ENCODE measurements at regions not wholly inside any gene's neighbourhood (a gene's known extent, or its start where the extent isn't known, plus 50 kb on each side); places are given as distances from the start of the nearest gene placed in this dataset.
"Not testable (repeated sequence)": the region's sequence is repeated elsewhere in the genome, so short reads cannot be mapped to it uniquely, and the experiment has no call there.

DNA sequence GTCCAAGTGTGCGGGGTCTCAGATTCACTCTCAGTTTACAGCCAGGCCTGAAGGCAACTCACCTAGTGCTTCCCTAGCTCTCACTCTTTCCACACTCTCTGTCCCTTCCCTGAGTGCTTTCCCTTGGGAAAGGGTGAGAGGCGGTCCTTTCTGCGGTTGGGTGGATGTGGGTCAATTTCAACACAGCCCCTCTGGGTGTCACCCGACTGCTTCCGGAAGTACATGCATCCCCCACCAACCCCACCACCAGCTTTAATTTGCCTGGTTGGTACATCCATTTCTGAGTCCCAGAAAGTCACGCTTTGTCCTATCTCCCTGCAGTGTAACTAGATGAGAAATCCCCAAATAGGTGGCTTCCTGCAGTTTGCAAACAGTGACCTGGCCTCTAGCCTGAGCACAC is 307.3 kb upstream of the MEIS1 start:
- intact Hi-C loops (cut with micrococcal nuclease): no loop called here
- DNase-seq: no peak
- no peak for ATAC-seq

DNA sequence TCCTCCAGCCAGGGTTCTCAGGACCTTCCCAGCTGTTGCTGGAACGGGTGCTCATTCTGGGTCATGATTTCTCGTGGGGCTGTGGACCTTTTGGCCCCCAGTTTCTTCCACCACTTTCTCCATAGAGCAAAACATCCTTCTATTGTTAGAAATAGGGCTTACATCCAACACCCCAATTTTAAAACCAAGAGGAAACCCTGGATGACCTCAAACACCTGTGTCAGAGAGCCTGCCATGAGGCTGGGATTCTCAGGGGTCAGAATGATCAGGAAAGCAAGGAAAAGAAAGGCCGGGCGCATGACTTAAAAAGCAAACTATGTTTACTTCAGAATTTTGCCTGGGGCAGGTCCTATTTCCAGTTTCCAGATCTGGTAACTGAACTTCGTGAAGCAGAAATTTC is 307.9 kb upstream of the MEIS1 start:
- intact Hi-C loops (cut with micrococcal nuclease): no loop called here
- ATAC-seq (peak; percentile 37), DNase-seq (no peak)

DNA sequence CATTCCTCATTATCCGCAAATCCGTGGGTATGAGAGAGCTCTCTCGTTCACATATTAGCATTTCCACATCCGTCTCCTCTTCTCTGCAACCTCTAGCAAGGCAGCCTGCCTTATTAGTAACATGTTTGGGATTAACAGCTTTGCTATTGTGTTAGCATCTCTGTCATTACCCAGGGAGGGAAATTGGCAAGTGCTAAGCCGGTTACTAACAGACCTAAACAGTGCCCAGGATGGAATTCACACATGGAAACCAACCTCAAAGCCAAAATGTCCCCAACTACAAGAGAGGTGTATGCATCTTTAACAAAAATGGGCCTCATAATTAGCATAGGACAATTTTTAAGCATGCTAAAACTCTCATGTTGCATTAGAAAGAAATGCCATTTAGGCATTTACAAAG is 309.0 kb upstream of the MEIS1 start:
- DNase-seq: no peak
- intact Hi-C loops (cut with micrococcal nuclease): no loop called here
- ATAC-seq: no peak

DNA sequence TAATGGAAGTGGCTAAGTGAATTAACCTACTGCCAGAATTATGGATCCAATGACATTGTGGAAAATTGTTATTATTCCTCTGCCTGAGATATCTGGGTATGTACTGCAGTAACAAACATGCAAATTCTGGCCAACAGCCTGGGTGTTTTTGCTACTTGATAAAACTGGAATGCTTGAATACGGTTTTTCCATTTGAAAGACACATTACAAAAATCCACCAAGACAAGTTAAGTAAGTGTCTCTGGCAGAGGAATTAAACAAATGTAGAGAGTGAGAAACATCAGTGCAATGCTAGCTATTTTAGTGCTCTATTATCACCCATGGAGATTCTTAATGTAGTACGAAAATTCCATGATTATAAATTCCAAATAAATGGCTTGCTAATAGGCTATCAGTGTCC is 312.4 kb upstream of the MEIS1 start:
- ATAC-seq (no peak), DNase-seq (no peak)
- intact Hi-C loops (cut with micrococcal nuclease): no loop called here

DNA sequence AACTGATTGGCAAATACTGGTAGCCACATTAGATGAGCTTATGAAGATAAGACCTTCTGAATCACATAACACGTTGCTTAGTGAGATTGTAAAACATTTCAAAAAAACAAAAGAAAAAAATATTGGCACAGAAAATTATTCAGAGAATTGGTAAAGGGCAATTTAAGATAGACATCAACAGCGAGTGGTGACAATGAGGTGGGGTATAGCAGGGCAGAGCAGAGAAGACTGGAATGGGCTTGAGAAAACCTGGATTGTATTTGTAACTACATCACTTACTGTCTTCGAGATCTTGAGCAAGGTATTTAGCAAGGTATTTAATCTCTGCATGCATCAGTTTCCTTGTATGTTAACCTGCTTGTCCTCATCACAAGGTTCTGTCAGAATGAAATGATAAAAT is 313.0 kb upstream of the MEIS1 start:
- DNase-seq (no peak), ATAC-seq (no peak)
- intact Hi-C loops (cut with micrococcal nuclease): no loop called here

DNA sequence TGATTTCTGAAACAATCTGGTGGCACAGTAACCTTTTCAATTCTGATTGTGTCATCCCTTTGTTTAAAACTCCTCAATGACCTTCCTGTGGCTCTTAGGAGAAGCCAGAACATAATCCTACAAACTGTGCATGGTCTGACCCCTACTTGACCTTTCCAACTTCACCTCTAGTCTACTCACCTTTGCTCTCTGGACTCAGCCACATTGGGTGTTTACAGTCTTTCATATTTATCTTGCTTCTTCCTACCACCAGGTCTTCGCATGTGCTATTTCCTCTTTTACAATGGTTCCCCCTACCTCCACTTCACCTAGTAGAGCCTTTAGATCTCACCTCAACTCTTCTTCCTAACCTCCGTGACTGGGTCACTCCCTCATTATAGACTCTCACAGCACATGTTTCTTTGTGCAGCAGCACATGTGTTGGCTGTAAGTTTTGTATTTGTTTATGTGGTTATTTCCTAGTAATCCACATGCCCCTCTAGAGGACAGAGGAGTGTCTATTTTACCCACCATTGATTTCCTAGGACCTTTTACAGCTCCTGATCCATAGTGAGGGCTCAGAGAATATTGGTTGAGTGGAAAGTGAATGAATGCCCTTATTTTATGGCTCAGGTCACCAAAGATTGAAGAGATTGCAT is 320.8 kb upstream of the MEIS1 start:
- DNase-seq (no peak), ATAC-seq (no peak)
- intact Hi-C loops (cut with micrococcal nuclease): no loop called here

DNA sequence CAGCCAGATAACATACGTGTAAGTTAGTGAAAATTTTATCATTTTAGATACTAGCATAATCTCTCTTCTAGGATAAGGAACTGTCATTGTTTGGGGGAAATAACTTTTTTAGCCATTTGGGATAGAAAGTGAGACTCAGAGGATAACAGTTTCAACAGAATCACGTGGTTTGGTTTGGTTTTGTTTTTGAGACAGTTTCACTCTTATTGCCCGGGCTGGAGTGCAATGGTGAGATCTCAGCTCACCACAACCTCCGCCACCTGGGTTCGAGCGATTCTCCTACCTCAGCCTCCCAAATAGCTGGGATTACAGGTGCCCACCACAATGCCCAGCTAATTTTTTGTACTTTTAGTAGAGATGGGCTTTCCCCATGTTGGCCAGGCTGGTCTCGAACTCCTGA is 323.2 kb upstream of the MEIS1 start:
- no peak for DNase-seq
- ATAC-seq: no peak
- intact Hi-C loops (cut with micrococcal nuclease): no loop called here

DNA sequence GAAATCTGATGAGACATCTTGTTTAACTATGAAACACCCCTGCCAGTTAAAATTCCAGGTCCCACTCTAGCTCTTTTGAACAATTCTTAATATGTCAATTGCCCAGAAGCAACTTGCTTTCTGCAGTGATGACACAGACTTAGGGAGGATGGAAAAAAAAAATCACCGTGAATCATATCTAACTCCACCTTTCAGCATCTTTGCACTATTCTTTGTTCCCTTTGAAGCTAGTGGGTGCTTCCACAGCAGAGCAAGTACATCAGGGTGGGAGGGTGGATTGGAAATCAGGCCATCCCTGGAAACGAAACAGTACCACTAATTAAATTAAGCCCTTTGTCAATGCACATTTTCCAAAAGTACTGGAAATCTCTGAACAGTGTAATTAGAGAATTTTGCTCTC is 324.3 kb upstream of the MEIS1 start:
- intact Hi-C loops (cut with micrococcal nuclease): no loop called here
- DNase-seq (no peak), ATAC-seq (no peak)

DNA sequence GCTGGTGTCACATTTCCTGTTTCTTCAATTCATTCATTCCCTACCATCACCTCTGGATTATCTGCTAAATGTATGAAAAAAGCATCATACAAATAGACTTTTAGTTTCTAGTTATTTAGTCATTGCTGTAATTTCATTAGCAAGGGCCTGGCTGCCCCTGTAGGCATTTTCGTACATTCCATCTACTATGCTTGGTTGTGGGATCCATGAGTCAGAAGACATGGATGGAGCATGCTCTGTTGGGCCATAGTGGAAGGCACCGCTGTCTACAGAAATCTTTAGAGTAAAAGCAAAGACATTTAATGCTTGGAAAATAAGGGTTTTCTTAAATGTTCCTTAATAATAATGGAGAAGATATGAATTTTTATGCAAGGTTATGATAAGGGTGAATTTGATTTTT is 324.8 kb upstream of the MEIS1 start:
- intact Hi-C loops (cut with micrococcal nuclease): no loop called here
- DNase-seq (no peak), ATAC-seq (no peak)

DNA sequence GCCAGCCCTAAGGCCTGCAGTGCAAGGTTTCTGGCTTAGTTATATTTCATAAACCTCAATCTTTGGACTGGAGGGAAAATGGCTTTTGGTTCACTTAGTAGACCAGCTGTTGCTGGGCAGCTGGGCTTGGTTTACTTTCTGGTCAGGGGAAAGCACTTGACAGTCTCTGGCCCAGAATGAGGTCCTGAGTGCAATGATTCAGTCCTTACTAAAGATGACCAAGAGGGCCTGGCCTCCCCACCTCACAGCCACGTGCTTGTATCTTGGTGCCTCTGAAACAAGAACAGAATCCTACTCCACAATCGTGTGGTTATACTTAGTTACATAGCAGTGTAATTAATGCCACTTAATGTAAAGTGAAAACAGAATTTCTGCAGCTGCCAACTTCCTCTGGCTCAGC is 325.5 kb upstream of the MEIS1 start:
- DNase-seq: no peak
- no peak for ATAC-seq
- intact Hi-C loops (cut with micrococcal nuclease): no loop called here

DNA sequence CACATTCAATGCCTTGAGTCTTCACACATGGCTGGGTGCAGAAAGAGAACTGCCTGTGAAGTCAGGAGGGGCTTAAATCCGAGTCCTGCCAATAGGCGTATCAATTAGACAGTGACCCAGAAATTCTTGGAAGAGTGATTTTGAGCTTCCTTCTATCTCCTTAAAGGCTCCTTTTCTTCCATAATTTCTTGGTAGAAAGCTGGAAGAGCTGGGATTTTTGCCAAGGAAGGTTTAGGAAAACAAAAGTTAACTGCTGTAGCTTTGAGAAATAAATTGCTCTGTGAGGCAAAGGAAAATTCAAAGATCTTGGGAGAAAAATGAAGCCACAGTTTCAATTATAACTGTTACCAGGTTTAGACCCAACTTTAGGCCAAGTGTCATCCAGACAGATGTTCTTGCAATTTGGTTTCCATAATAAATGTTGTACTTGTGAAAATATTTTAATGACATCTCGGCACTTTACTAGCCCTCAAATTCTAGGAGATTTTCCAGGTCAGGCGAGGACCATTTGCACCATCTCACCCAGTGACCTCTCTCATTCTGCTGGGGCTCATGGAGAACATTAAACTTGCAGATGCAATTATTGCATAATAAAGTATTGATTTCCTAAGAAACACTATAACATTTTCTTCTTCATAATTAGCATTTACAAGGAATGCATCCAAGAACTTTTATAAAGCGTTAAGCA is 329.7 kb upstream of the MEIS1 start:
- peak; percentile 45 for ATAC-seq
- no peak for DNase-seq
- intact Hi-C loops (cut with micrococcal nuclease): no loop called here

DNA sequence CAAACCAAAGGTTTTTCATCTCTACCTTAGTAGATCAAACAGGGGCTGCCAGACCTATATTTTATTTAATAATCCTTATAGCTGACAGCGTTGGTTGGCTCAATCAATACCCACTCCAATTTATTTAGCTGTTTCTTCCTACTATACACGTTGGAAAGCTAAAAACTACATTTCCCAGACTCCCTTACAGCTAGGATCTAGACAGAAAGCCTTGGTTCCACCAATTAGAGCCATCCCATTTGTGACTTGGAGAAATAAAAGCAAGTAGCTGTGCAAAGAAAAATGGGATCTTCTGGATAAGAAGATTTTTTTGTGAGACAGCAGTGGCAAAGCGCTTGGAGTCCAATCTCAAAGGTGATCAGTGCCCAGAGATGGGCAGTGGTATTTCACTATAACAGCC is 331.3 kb upstream of the MEIS1 start:
- intact Hi-C loops (cut with micrococcal nuclease): no loop called here
- ATAC-seq: no peak

DNA sequence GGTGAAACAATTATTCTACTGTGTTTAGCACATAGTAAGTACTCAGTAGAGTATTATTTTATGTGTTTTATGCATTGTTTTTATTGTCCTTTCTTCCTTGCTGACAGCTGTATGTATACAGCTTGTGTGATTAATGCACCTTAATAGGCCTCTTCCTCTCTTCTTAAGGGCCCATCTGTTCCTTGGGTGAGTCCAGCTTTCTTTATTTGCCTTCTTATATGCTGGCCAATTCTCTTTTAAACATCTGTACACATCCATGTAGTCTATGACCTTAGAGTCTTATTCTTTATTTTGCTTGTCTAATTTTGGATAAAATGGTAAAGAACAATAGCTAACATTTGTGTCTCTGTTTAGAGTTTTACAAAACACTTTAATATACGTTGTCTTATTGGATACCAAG is 333.7 kb upstream of the MEIS1 start:
- intact Hi-C loops (cut with micrococcal nuclease): no loop called here
- ATAC-seq (no peak), DNase-seq (no peak)

More for the DNA sequence above, 331.3 kb upstream of the MEIS1 start:
- no peak for DNase-seq

DNA sequence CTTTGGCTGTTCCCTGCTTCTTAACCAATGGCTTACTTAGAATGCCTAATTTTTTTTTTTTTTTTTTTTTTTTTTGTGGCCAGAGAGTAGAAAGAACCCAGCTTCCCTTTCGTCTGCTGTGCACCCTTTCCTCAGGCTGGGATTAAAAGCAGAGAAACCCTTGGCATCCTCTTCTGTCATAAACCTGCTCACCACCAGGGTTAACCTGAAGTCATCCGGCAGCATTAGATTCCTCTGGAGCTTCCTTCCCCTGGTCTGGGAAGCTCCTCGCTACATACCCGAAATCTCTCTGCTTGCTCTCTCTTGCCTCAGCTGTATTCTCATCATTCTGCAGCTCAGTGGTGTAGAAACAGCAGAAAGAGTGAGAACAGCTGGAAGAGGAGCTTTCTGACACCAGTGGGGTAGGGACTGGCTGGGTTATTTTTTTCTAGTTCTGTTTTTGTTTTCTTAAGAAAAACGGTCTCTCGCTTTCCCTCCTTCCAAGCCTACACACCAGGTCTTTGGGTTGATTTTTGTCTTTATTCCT is 339.0 kb upstream of the MEIS1 start:
- no peak for DNase-seq
- intact Hi-C loops (cut with micrococcal nuclease): no loop called here
- no peak for ATAC-seq

DNA sequence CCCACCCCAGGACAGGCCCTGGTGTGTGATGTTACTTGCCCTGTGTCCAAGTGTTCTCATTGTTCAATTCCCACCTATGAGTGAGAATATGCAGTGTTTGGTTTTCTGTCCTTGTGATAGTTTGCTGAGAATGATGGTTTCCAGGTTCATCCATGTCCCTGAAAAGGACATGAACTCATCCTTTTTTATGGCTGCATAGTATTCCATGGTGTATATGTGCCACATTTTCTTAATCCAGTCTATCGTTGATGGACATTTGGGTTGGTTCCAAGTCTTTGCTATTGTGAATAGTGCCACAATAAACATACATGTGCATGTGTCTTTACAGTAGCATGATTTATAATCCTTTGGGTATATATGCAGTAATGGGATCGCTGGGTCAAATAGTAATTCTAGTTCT is 340.2 kb upstream of the MEIS1 start:
- intact Hi-C loops (cut with micrococcal nuclease); DNase-seq; ATAC-seq: not testable (repeated sequence)

DNA sequence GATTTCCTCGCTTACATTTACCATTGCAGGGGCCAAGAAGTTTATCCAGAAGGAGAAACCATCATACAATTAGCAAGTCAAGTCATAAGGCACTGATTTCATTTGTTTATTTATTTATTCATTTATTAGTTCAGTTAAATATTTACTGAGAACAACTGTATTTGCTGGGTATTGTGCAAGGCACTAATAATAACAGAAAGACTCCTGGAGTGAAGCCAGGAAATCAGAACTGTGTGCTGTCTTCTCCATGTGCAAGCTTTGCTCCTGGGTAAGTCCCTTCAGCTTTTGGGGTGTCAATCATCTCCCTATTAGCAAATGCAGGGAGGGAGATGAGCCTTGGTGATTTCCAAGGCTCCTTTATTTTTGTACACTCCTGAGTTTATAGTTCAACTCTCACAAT is 341.6 kb upstream of the MEIS1 start:
- intact Hi-C loops (cut with micrococcal nuclease): no loop called here
- ATAC-seq: no peak

DNA sequence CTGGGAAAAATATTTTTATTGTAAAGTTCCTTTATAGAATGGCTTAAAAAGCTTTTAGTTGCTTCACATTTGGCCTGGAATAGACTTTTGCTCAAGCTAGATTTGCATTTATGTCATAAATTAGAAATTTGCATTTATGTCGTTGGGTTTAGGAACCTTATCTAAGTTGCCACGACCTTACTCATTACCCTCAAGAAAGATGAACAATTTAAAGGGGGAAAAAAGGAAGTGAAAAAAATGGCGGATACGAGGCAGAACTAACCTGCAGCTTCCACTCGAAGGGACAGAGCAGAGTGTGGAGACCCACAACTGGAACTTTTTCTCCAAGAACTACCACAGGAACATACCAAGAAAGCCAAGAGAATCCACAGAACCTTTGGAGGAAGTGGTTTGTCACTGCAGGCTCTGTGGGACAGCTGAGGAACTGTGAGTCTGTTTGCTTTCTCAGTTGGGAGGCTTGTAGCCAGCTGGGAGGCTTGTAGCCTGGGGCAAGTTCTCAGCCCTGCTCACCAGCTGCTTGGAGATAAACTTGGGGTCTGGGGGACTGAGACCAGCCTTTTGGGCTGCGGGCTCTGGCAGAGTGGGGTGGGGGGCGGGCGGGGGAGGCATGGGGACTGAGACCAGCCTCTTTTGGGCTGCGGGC is 349.9 kb upstream of the MEIS1 start:
- ATAC-seq (no peak), DNase-seq (no peak)
- intact Hi-C loops (cut with micrococcal nuclease): no loop called here

More for the DNA sequence above, 341.6 kb upstream of the MEIS1 start:
- DNase-seq: no peak

DNA sequence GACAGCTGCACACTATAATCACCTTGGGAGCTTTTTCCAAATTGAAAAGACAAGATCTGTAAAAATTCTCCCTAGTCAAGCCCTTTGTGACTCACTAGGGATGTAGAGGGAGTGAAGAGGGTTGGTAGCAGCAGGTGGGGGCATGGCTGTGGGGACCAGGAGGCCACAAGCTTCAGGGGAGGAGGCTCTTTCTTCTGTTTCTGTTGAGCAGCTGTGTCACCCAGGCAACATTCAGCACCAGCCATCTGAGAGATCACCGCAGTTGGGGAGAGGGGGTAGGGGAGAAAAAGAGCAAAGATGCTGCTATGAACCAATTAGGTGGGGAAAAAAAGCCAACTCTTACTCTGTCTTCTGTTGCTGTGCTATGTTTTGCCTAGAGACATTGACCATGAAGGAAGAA is 352.3 kb upstream of the MEIS1 start:
- no peak for DNase-seq
- ATAC-seq: no peak
- intact Hi-C loops (cut with micrococcal nuclease): no loop called here

DNA sequence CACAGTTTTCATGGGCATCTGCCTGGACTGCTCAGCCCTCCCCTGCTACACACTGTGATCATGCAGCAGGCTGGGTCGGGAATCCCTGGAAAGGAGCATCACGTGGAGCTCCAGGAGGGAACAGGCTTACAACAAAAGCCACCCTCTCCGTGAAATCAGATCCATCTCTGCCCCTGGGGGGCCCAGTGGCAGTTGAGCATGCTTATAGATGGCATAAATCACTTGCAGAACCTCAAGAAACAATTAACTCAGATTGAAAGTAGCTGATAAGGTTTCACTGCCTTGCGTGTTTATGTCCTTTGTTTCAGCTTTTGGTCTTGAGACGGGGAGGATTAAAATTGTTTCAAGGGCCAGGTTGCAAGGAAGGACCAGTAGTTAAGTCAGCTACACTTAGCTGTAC is 354.8 kb upstream of the MEIS1 start:
- DNase-seq (no peak), ATAC-seq (no peak)
- intact Hi-C loops (cut with micrococcal nuclease): no loop called here

DNA sequence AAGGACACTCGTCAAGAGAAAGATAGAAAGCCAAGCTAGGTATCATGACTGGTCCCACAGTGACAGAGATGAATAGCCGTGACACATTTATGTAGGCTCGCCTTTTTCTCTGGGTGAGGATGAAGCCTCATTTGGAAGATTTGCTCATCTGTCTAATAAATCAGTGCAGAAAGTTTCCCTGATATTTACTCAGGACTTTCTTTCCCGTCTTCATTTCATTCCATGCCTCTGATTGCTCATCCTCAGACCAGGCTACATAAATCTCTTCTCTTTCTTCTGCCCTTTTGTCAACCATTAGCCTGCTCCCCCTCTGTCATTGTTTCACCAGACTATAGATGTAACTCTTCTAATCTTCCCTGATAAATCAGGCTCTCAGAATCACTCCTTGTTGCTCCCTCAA is 361.8 kb upstream of the MEIS1 start:
- no peak for ATAC-seq
- intact Hi-C loops (cut with micrococcal nuclease): no loop called here

More for the DNA sequence above, 361.8 kb upstream of the MEIS1 start:
- no peak for DNase-seq

Measured in left ventricle myocardium superior (tissue), 1 donor.